ENCODE measurements at regions not wholly inside any gene's neighbourhood (a gene's known extent, or its start where the extent isn't known, plus 50 kb on each side); places are given as distances from the start of the nearest gene placed in this dataset.

- FAIRE-seq: no peak
- DNase-seq (ENCODE audit: low read depth): no peak
- no peak for TF ChIP-seq CTCF (IDR thresholded peaks at IDR 0.05; ENCODE audit: insufficient read depth, low read length, severe bottlenecking)
- H3K27me3 ChIP-seq (ENCODE audit: control insufficient read depth, insufficient read depth, low read length): peaks cover 2% of the 10 kb centered on the region
- H3K4me3 ChIP-seq (ENCODE audit: low read depth, low read length): no peak overlapping the region
- H3K36me3 ChIP-seq (ENCODE audit: control insufficient read depth, insufficient read depth, low read length): no peaks in the 10 kb centered on the region
Observed at GRCh38 chr7:106521541-106521940, 139.4 kb downstream of the CCDC71L start.

- H3K27me3 ChIP-seq (ENCODE audit: control insufficient read depth, insufficient read depth, low read length): peaks cover 2% of the 10 kb centered on the region
Observed at GRCh38 chr7:106520962-106521514, 139.9 kb downstream of the CCDC71L start.

GRCh38 chr7:106518967-106519366 is 142.0 kb downstream of the CCDC71L start:
- TF ChIP-seq CTCF (IDR thresholded peaks at IDR 0.05; ENCODE audit: insufficient read depth, low read length, severe bottlenecking): no peak
- DNase-seq (ENCODE audit: low read depth) (no peak), FAIRE-seq (no peak)

More at GRCh38 chr7:106520962-106521514, 139.9 kb downstream of the CCDC71L start:
- Histone ChIP-seq H3K36me3 (ENCODE audit: control insufficient read depth, insufficient read depth, low read length) (no peaks in the 10 kb centered on the region), H3K4me3 (ENCODE audit: low read depth, low read length) (no peak overlapping the region)
- DNase-seq (ENCODE audit: low read depth): peak; percentile 26
- FAIRE-seq: no peak
- peak; percentile 18 for TF ChIP-seq CTCF (IDR thresholded peaks at IDR 0.05; ENCODE audit: insufficient read depth, low read length, severe bottlenecking)

GRCh38 chr7:106518239-106518638 is 142.7 kb downstream of the CCDC71L start:
- DNase-seq (ENCODE audit: low read depth): no peak
- no peak for FAIRE-seq
- H3K27me3 ChIP-seq (ENCODE audit: control insufficient read depth, insufficient read depth, low read length): peaks cover 2% of the 10 kb centered on the region
- no peak for TF ChIP-seq CTCF (IDR thresholded peaks at IDR 0.05; ENCODE audit: insufficient read depth, low read length, severe bottlenecking)
- no peaks in the 10 kb centered on the region for H3K36me3 ChIP-seq (ENCODE audit: control insufficient read depth, insufficient read depth, low read length)
- no peak overlapping the region for H3K4me3 ChIP-seq (ENCODE audit: low read depth, low read length)

More at GRCh38 chr7:106518967-106519366, 142.0 kb downstream of the CCDC71L start:
- Histone ChIP-seq H3K36me3 (ENCODE audit: control insufficient read depth, insufficient read depth, low read length) (no peaks in the 10 kb centered on the region), H3K4me3 (ENCODE audit: low read depth, low read length) (no peak overlapping the region), H3K27me3 (ENCODE audit: control insufficient read depth, insufficient read depth, low read length) (peaks cover 2% of the 10 kb centered on the region)

- TF ChIP-seq CTCF (IDR thresholded peaks at IDR 0.05; ENCODE audit: insufficient read depth, low read length, severe bottlenecking): no peak
- no peak for FAIRE-seq
- peaks cover 2% of the 10 kb centered on the region for H3K27me3 ChIP-seq (ENCODE audit: control insufficient read depth, insufficient read depth, low read length)
Observed at GRCh38 chr7:106517508-106517907, 143.4 kb downstream of the CCDC71L start.

GRCh38 chr7:106515321-106515720 is 145.6 kb downstream of the CCDC71L start:
- peaks cover 3% of the 10 kb centered on the region for H3K27me3 ChIP-seq (ENCODE audit: control insufficient read depth, insufficient read depth, low read length)
- no peak overlapping the region for H3K4me3 ChIP-seq (ENCODE audit: low read depth, low read length)
- H3K36me3 ChIP-seq (ENCODE audit: control insufficient read depth, insufficient read depth, low read length): no peaks in the 10 kb centered on the region
- FAIRE-seq (no peak), DNase-seq (ENCODE audit: low read depth) (no peak)
- no peak for TF ChIP-seq CTCF (IDR thresholded peaks at IDR 0.05; ENCODE audit: insufficient read depth, low read length, severe bottlenecking)

More at GRCh38 chr7:106517508-106517907, 143.4 kb downstream of the CCDC71L start:
- Histone ChIP-seq H3K36me3 (ENCODE audit: control insufficient read depth, insufficient read depth, low read length) (no peaks in the 10 kb centered on the region), H3K4me3 (ENCODE audit: low read depth, low read length) (no peak overlapping the region)
- DNase-seq (ENCODE audit: low read depth): no peak
